Panc1 (cell line): ENCODE measurements at regions not wholly inside any gene's neighbourhood (a gene's known extent, or its start where the extent isn't known, plus 50 kb on each side); places are given as distances from the start of the nearest gene placed in this dataset.
"Not testable (repeated sequence)": the region's sequence is repeated elsewhere in the genome, so short reads cannot be mapped to it uniquely, and the experiment has no call there.

ENCODE experiments used
- ATAC-seq: fragments of 200-7000 bp; cut with Tn5 transposase; 2 replicates; pipeline ENCODE4 v1.9.1; 2020; ENCODE audit warnings: mild to moderate bottlenecking, moderate library complexity
- BruUV-seq: library from RNA; stranded (reverse); fragments of 400-500 nt; replicated peaks from 2 replicates; lab custom pipeline; 2021; lab: Mats Ljungman, UMichigan
- CTCF ChIA-PET: fragments of 300-600 bp; sonication (Branson Sonifier 250); formaldehyde crosslinking; loops from one replicate; lab custom pipeline; 2022; ENCODE audit warnings: antibody characterized with exemption; lab: Charles Lee
- POLR2A ChIA-PET: fragments of 300-600 bp; sonication (Branson Sonifier 250); formaldehyde crosslinking; loops from one replicate; lab custom pipeline; 2022; ENCODE audit warnings: antibody characterized with exemption; lab: Charles Lee
- DNase-seq: peaks from one replicate; pipeline ENCODE4 v3.0.0-alpha.2; 2010; ENCODE audit warnings: low read depth, low spot score
- H3K27ac ChIP-seq: 2 replicates; pipeline ENCODE4 v1.5.1; 2011; ENCODE audit warnings: mild to moderate bottlenecking, low read length, inconsistent platforms
- H3K27me3 ChIP-seq: fragments of 200-500 bp; sonication (Bioruptor generic); 2 replicates; pipeline ENCODE4 v1.6.0; 2014; ENCODE audit warnings: low read length, inconsistent platforms; ENCODE audit not compliant: control insufficient read depth, insufficient read depth
- H3K36me3 ChIP-seq: fragments of 200-500 bp; sonication (Bioruptor generic); 2 replicates; pipeline ENCODE4 v1.5.1; 2014; ENCODE audit warnings: inconsistent platforms, mild to moderate bottlenecking, low read length, moderate library complexity; ENCODE audit not compliant: control insufficient read depth, insufficient read depth
- H3K4me1 ChIP-seq: 2 replicates; pipeline ENCODE4 v1.5.1; 2011; ENCODE audit warnings: inconsistent platforms, mild to moderate bottlenecking, low read length, moderate library complexity; ENCODE audit not compliant: control insufficient read depth, insufficient read depth
- H3K4me3 ChIP-seq, 2 experiments: 2 replicates each; pipeline ENCODE4 v1.5.1; 2011 to 2012; ENCODE audit warnings: low read depth in 2 of 2, low read length in 2 of 2, mild to moderate bottlenecking in 2 of 2, inconsistent platforms in 1 of 2, moderate library complexity in 1 of 2
- H3K9me3 ChIP-seq: fragments of 200-500 bp; sonication (Bioruptor generic); 2 replicates; pipeline ENCODE4 v1.5.1; 2014; ENCODE audit warnings: low read depth, mild to moderate bottlenecking, inconsistent platforms, low read length, moderate library complexity; ENCODE audit not compliant: control insufficient read depth, insufficient read depth
- POLR2AphosphoS5 ChIP-seq: IDR thresholded peaks from 2 replicates; pipeline ENCODE4 v1.6.1; 2012; ENCODE audit warnings: mild to moderate bottlenecking, low read depth, low read length, moderate library complexity
- REST ChIP-seq, 2 experiments: IDR thresholded peaks; 2 replicates each; pipeline ENCODE4 v1.6.1; 2011 to 2012; ENCODE audit warnings: low read depth in 2 of 2, control low read depth in 1 of 2, low read length in 1 of 2, mild to moderate bottlenecking in 1 of 2, moderate library complexity in 1 of 2; ENCODE audit not compliant: insufficient read depth in 1 of 2
- SIN3A ChIP-seq: IDR thresholded peaks from 2 replicates; pipeline ENCODE4 v1.6.1; 2012; ENCODE audit warnings: low read depth, mild to moderate bottlenecking, low read length, moderate library complexity, borderline replicate concordance; ENCODE audit not compliant: insufficient read depth
- TCF7L2 ChIP-seq: IDR thresholded peaks from 2 replicates; pipeline ENCODE4 v1.6.1; 2011; ENCODE audit warnings: mild to moderate bottlenecking, low read depth, low read length, inconsistent platforms
- in situ Hi-C: cut with HindIII; loops from 2 replicates; pipeline ENCODE4 v1.10.0; 2016; ENCODE audit warnings: low sequenced_read_pairs, low pct_unique_long_range_greater_than_20kb
- intact Hi-C: fragments of 100-400 bp; cut with micrococcal nuclease; formaldehyde crosslinking; loops from one replicate; pipeline ENCODE4 v1.10.0; 2022; ENCODE audit not compliant: unreplicated experiment
- TF ChIP-seq, protein P1 (sequence below): fragments of 450-650 bp; IDR thresholded peaks from 2 replicates; pipeline ENCODE4 v1.5.1; 2017; ENCODE audit warnings: mild to moderate bottlenecking

- no peak for DNase-seq
- intact Hi-C loops (no loop called here), in situ Hi-C loops (no loop called here)
- ChIA-PET CTCF (no interaction called here), POLR2A (no interaction called here)
- no peak overlapping the region for H3K4me3 ChIP-seq
- H3K9me3 ChIP-seq, result no peaks in the 10 kb centered on the region
- TF ChIP-seq, protein P1, sequence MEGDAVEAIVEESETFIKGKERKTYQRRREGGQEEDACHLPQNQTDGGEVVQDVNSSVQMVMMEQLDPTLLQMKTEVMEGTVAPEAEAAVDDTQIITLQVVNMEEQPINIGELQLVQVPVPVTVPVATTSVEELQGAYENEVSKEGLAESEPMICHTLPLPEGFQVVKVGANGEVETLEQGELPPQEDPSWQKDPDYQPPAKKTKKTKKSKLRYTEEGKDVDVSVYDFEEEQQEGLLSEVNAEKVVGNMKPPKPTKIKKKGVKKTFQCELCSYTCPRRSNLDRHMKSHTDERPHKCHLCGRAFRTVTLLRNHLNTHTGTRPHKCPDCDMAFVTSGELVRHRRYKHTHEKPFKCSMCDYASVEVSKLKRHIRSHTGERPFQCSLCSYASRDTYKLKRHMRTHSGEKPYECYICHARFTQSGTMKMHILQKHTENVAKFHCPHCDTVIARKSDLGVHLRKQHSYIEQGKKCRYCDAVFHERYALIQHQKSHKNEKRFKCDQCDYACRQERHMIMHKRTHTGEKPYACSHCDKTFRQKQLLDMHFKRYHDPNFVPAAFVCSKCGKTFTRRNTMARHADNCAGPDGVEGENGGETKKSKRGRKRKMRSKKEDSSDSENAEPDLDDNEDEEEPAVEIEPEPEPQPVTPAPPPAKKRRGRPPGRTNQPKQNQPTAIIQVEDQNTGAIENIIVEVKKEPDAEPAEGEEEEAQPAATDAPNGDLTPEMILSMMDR, result no peak
- TF ChIP-seq REST (IDR thresholded peaks at IDR 0.05; ENCODE audit: insufficient read depth in 1 of 2, low read depth in 2 of 2, low read length in 1 of 2), result no peak
- no peak for TF ChIP-seq TCF7L2
- no peak for TF ChIP-seq SIN3A
- no peak for TF ChIP-seq POLR2AphosphoS5
- no peaks in the 10 kb centered on the region for H3K27me3 ChIP-seq
- no TSS peak for BruUV-seq
- no peaks in the 10 kb centered on the region for H3K4me1 ChIP-seq
- no peak overlapping the region for H3K27ac ChIP-seq
- no peak for ATAC-seq
- no peaks in the 10 kb centered on the region for H3K36me3 ChIP-seq
Observed at GRCh38 chr2:118421648-118422047, 333.4 kb downstream of the INSIG2 start.

- DNase-seq (no peak), ATAC-seq (no peak)
- POLR2A ChIA-PET, result no interaction called here
- in situ Hi-C loops (no loop called here), intact Hi-C loops (no loop called here)
- Histone ChIP-seq H3K27ac (no peak overlapping the region), H3K4me3 (no peak overlapping the region), H3K36me3 (no peaks in the 10 kb centered on the region), H3K27me3 (no peaks in the 10 kb centered on the region), H3K9me3 (no peaks in the 10 kb centered on the region), H3K4me1 (no peaks in the 10 kb centered on the region)
- no peak for TF ChIP-seq SIN3A
- TF ChIP-seq REST (IDR thresholded peaks at IDR 0.05; ENCODE audit: insufficient read depth in 1 of 2, low read depth in 2 of 2, low read length in 1 of 2), result no peak
- TF ChIP-seq, protein P1, result no peak
- no peak for TF ChIP-seq POLR2AphosphoS5
- TF ChIP-seq TCF7L2, result no peak
- CTCF ChIA-PET, result no interaction called here
- no TSS peak for BruUV-seq
Observed at GRCh38 chr2:118417406-118418120, 329.3 kb downstream of the INSIG2 start.

- CTCF ChIA-PET, intact Hi-C loops, in situ Hi-C loops, H3K4me3 ChIP-seq, BruUV-seq, ATAC-seq, DNase-seq, H3K9me3 ChIP-seq, H3K27me3 ChIP-seq, H3K36me3 ChIP-seq, POLR2A ChIA-PET, H3K4me1 ChIP-seq, H3K27ac ChIP-seq: not testable (repeated sequence)
Observed at GRCh38 chr2:118415186-118415585, 326.9 kb downstream of the INSIG2 start.
